Activated CD4-positive, alpha-beta T cell treated with anti-CD3 and anti-CD28 coated beads, Interleukin-2, amount 10 ng/mL, durations not matched to agents 7 days and 5 days (primary cell): ENCODE measurements at regions not wholly inside any gene's neighbourhood (a gene's known extent, or its start where the extent isn't known, plus 50 kb on each side); places are given as distances from the start of the nearest gene placed in this dataset.

Experiments used
- CTCF ChIA-PET: fragments of 350-600 bp; sonication (Branson Sonifier 250); formaldehyde crosslinking; loops from one replicate; lab custom pipeline; 2021; ENCODE audit warnings: antibody characterized with exemption; lab: Charles Lee
- POLR2A ChIA-PET: fragments of 350-600 bp; sonication (Branson Sonifier 250); formaldehyde crosslinking; loops from one replicate; lab custom pipeline; 2021; ENCODE audit warnings: antibody characterized with exemption; lab: Charles Lee
- DNase-seq: peaks from one replicate; pipeline ENCODE4 v3.0.0-alpha.2; 2020
- H3K27ac Mint-ChIP-seq: one replicate; pipeline ENCODE4 v1.8.0; 2021; ENCODE audit warnings: mild to moderate bottlenecking, moderate library complexity, mixed read lengths
- H3K27me3 Mint-ChIP-seq: one replicate; pipeline ENCODE4 v1.8.0; 2021; ENCODE audit warnings: mixed read lengths
- H3K36me3 Mint-ChIP-seq: one replicate; pipeline ENCODE4 v1.8.0; 2021; ENCODE audit warnings: low read depth, mixed read lengths
- H3K4me1 Mint-ChIP-seq: one replicate; pipeline ENCODE4 v1.8.0; 2021; ENCODE audit warnings: mixed read lengths
- H3K4me3 Mint-ChIP-seq: one replicate; pipeline ENCODE4 v1.8.0; 2021; ENCODE audit warnings: mild to moderate bottlenecking, moderate library complexity, mixed read lengths
- H3K9me3 Mint-ChIP-seq: one replicate; pipeline ENCODE4 v1.8.0; 2021; ENCODE audit warnings: mixed read lengths

GRCh38 chr3:177600411-177600810 is 403.1 kb upstream of the TBL1XR1 start:
- Mint-ChIP-seq H3K27ac (no peak overlapping the region), H3K4me1 (peaks cover 69% of the 10 kb centered on the region), H3K36me3 (peaks cover 9% of the 10 kb centered on the region), H3K9me3 (peaks cover 5% of the 10 kb centered on the region), H3K4me3 (no peak overlapping the region), H3K27me3 (no peaks in the 10 kb centered on the region)
- no peak for DNase-seq
- ChIA-PET POLR2A (interaction anchor here (0.6 kb wide), 1 partner anchor 546 kb away, joined by 4 read pairs; no protein-coding TSS in a partner anchor), CTCF (interaction anchor here (0.6 kb wide), 1 partner anchor 1412 kb away, joined by 4 read pairs; no protein-coding TSS in a partner anchor)

DNA sequence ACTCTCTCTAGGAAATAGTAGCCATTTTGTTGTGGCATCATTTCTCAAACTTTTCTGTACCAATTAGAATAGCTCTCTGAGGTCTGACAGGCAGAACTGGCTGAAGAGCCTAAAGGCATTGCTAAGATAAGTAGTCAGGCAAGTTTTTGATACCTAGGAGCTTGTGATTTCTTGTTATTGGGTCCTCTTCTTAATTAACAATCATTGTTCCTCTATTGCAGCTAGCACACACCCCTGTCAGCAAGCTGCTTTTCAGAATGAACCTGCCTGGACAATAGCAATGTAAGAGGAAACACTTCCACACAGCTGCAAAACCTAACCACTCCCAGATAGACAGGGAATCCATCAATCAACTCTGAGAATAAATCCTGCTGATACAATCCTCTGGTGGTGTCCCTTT is 403.9 kb upstream of the TBL1XR1 start:
- no peak for DNase-seq
- Mint-ChIP-seq H3K4me3 (no peak overlapping the region), H3K9me3 (peaks cover 9% of the 10 kb centered on the region), H3K36me3 (peaks cover 9% of the 10 kb centered on the region), H3K4me1 (peaks cover 62% of the 10 kb centered on the region), H3K27ac (no peak overlapping the region), H3K27me3 (no peaks in the 10 kb centered on the region)
- ChIA-PET POLR2A (interaction anchor here (0.6 kb wide), 1 partner anchor 545 kb away, joined by 4 read pairs; no protein-coding TSS in a partner anchor), CTCF (interaction anchor here (0.9 to 1.5 kb wide), 2 partner anchors 11 to 31 kb away, joined by 3 to 4 read pairs; no protein-coding TSS in a partner anchor)

DNA sequence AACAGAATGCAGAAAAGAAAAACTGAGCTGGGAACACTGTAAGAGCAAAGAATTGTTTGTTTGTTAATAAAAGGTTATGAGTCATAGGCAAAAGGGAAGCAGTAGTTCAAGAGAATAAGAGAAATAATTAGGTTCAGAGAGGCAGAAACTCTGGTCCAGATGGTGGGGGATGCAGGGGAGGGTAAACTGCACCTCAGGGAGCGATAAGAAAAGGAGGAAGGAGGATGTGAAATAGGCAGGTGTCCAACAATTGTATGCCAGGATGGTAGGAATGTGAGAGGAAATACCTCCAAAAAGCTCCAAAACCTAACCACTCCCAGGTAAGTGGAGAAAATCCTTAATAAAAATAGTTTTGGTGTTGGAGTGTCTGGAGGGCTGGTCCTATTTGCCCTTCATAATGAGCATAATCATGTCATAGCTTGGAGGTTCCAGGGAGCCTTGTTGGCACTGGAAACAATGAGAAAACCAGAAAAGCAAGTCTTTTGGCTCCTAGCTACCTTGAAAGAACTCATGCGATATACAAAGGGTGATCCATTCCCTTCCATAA is 405.4 kb upstream of the TBL1XR1 start:
- ChIA-PET POLR2A (no interaction called here), CTCF (interaction anchor here (1.4 kb wide), 1 partner anchor 13 kb away, joined by 3 read pairs; no protein-coding TSS in a partner anchor)
- Mint-ChIP-seq H3K27me3 (no peaks in the 10 kb centered on the region), H3K9me3 (peaks cover 9% of the 10 kb centered on the region), H3K27ac (no peak overlapping the region), H3K36me3 (peaks cover 9% of the 10 kb centered on the region), H3K4me1 (peaks cover 54% of the 10 kb centered on the region), H3K4me3 (no peak overlapping the region)
- no peak for DNase-seq

DNA sequence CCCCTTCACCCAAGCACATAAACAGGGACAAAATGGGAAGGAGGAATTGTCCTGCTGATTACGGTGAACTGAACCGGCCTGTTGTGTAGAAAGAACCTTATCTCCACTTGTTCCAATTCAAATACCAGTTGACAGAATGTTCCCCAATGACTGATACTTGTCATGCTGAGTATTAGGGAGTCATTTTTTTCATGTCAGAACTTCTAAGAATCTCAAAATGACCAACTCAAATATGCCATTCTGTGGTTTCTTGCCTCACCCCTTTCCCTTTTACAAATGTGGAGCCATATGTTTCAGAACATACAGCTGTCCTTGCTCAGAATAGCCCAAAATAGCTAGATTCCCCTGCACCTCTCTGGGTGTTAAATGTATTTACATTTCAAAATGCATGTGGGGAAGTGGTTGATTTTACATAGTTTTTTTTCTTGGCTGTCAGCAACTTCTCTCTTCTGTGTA is 405.9 kb upstream of the TBL1XR1 start:
- POLR2A ChIA-PET = no interaction called here
- CTCF ChIA-PET = interaction anchor here (0.6 to 1.4 kb wide), 3 partner anchors 12 to 232 kb away, joined by 3 read pairs; no protein-coding TSS in a partner anchor

DNA sequence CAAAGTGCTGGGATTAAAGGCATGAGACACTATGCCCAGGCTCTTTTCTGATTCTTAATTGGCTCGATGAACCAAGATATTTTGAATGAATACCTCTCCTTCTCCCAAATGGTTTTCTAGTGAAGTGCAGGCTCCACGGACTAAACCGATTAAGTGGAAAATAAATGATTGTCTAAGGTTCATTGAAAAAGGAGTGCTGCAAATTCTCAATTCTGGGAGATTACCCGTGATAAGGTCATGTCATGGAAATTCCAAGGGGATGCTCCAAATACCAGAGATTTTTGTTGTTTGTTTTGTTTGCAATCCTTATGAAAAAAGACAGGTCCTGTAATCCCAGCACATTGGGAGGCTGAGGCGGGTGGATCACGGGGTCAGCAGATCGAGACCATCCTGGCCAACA is 406.9 kb upstream of the TBL1XR1 start:
- POLR2A ChIA-PET = no interaction called here
- no peak overlapping the region for H3K27ac Mint-ChIP-seq
- H3K9me3 Mint-ChIP-seq = peaks cover 6% of the 10 kb centered on the region
- no peaks in the 10 kb centered on the region for H3K27me3 Mint-ChIP-seq
- H3K36me3 Mint-ChIP-seq = peaks cover 7% of the 10 kb centered on the region
- peaks cover 39% of the 10 kb centered on the region for H3K4me1 Mint-ChIP-seq
- no peak for DNase-seq
- no peak overlapping the region for H3K4me3 Mint-ChIP-seq
- CTCF ChIA-PET = no interaction called here

More for the DNA sequence above, 405.9 kb upstream of the TBL1XR1 start:
- Mint-ChIP-seq H3K27me3 (no peaks in the 10 kb centered on the region), H3K9me3 (peaks cover 9% of the 10 kb centered on the region), H3K27ac (no peak overlapping the region), H3K4me1 (peaks cover 49% of the 10 kb centered on the region), H3K36me3 (peaks cover 9% of the 10 kb centered on the region), H3K4me3 (no peak overlapping the region)
- no peak for DNase-seq

DNA sequence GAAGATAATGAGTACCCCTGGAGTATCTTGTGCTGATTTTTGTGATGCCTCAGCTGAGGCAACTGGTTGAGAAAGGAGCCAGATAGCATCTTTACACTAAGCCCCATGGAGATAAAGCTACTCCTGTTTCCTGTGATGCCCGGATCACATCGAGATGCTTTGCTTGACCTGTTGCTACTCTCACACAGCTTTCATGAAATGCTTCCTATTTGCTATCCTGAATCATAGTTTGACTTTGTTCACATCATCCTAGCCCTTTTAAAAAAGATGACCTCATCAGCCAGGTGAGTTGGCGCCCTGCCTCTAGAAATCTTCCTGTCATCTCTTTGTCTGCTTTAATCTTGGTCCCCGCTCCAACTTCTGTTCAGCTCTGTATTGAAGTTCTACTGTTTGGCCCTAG is 409.6 kb upstream of the TBL1XR1 start:
- Mint-ChIP-seq H3K27me3 (no peaks in the 10 kb centered on the region), H3K27ac (no peak overlapping the region), H3K36me3 (peaks cover 7% of the 10 kb centered on the region), H3K9me3 (peaks cover 4% of the 10 kb centered on the region), H3K4me1 (peaks cover 22% of the 10 kb centered on the region), H3K4me3 (no peak overlapping the region)
- POLR2A ChIA-PET = no interaction called here
- no peak for DNase-seq
- CTCF ChIA-PET = interaction anchor here (0.8 to 1.6 kb wide), 2 partner anchors 9 to 75 kb away, joined by 3 to 7 read pairs; no protein-coding TSS in a partner anchor

- no peak overlapping the region for H3K27ac Mint-ChIP-seq
- no peak overlapping the region for H3K4me3 Mint-ChIP-seq
- ChIA-PET CTCF (interaction anchor here (0.5 to 1.6 kb wide), 2 partner anchors 8 to 91 kb away, joined by 3 to 7 read pairs; no protein-coding TSS in a partner anchor), POLR2A (no interaction called here)
- peaks cover 4% of the 10 kb centered on the region for H3K9me3 Mint-ChIP-seq
- DNase-seq = no peak
- peaks cover 17% of the 10 kb centered on the region for H3K4me1 Mint-ChIP-seq
- no peaks in the 10 kb centered on the region for H3K27me3 Mint-ChIP-seq
- peaks cover 7% of the 10 kb centered on the region for H3K36me3 Mint-ChIP-seq
Observed at GRCh38 chr3:177607589-177607988, 410.3 kb upstream of the TBL1XR1 start.

DNA sequence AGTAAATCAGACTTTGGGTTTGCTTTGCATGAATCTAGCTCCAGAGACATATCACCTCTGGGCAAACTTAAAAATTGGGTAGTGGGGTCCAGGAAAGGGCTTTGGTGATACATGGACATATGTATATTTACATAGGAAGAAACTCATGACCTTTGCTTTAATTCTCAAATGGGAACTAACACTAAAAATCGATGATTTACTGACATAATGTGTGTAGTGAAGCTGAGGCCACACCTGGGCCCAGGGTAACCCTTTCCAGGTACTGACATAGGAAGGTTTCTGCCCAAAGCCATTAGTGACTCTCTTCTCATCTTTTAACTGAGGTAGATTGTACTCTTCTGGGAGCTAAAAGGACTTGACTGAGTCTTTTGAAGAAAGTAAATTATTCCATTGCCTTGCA is 411.2 kb upstream of the TBL1XR1 start:
- H3K27ac Mint-ChIP-seq = no peak overlapping the region
- ChIA-PET CTCF (no interaction called here), POLR2A (no interaction called here)
- H3K4me3 Mint-ChIP-seq = no peak overlapping the region
- no peak for DNase-seq
- H3K4me1 Mint-ChIP-seq = peaks cover 10% of the 10 kb centered on the region
- H3K9me3 Mint-ChIP-seq = peaks cover 4% of the 10 kb centered on the region
- peaks cover 7% of the 10 kb centered on the region for H3K36me3 Mint-ChIP-seq
- no peaks in the 10 kb centered on the region for H3K27me3 Mint-ChIP-seq

- Mint-ChIP-seq H3K27me3 (no peaks in the 10 kb centered on the region), H3K36me3 (peaks cover 8% of the 10 kb centered on the region), H3K4me3 (no peak overlapping the region), H3K4me1 (peaks cover 8% of the 10 kb centered on the region), H3K27ac (no peak overlapping the region), H3K9me3 (peaks cover 7% of the 10 kb centered on the region)
- CTCF ChIA-PET = no interaction called here
- POLR2A ChIA-PET = no interaction called here
- no peak for DNase-seq
Observed at GRCh38 chr3:177609613-177610012, 412.3 kb upstream of the TBL1XR1 start.

DNA sequence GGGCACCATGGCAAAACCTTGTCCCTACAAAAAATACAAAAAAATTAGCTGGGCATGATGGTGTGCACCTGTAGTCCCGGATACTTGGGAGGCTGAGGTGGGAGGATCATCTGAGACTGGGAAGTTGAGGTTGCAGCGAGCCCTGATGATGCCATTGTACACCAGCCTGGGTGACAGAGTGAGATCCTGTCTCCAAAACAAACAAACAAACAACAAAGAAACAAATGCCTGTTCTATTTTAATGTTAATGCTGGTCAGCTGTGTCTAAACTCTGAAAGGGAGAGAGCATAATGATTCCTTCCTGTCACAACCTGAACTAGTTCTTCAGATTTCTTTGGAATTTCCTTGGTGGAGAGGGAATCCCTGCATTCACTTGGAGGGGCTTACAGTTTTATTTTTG is 413.0 kb upstream of the TBL1XR1 start:
- peaks cover 12% of the 10 kb centered on the region for H3K9me3 Mint-ChIP-seq
- no peak for DNase-seq
- no peak overlapping the region for H3K4me3 Mint-ChIP-seq
- H3K27me3 Mint-ChIP-seq = no peaks in the 10 kb centered on the region
- H3K4me1 Mint-ChIP-seq = peaks cover 12% of the 10 kb centered on the region
- peaks cover 6% of the 10 kb centered on the region for H3K36me3 Mint-ChIP-seq
- ChIA-PET POLR2A (no interaction called here), CTCF (interaction anchor here (0.7 kb wide), 1 partner anchor 9 kb away, joined by 3 read pairs; no protein-coding TSS in a partner anchor)
- no peak overlapping the region for H3K27ac Mint-ChIP-seq

- no peak overlapping the region for H3K27ac Mint-ChIP-seq
- POLR2A ChIA-PET = no interaction called here
Observed at GRCh38 chr3:177610686-177611633, 413.7 kb upstream of the TBL1XR1 start.

GRCh38 chr3:177611752-177612334 is 414.6 kb upstream of the TBL1XR1 start:
- peaks cover 8% of the 10 kb centered on the region for H3K4me1 Mint-ChIP-seq
- no peak for DNase-seq
- H3K36me3 Mint-ChIP-seq = peaks cover 4% of the 10 kb centered on the region
- H3K4me3 Mint-ChIP-seq = no peak overlapping the region
- H3K27ac Mint-ChIP-seq = no peak overlapping the region
- CTCF ChIA-PET = interaction anchor here (0.6 to 1.3 kb wide), 2 partner anchors 28 to 460 kb away, joined by 3 to 5 read pairs; no protein-coding TSS in a partner anchor
- POLR2A ChIA-PET = no interaction called here
- H3K27me3 Mint-ChIP-seq = no peaks in the 10 kb centered on the region
- H3K9me3 Mint-ChIP-seq = peaks cover 8% of the 10 kb centered on the region

More at GRCh38 chr3:177610686-177611633, 413.7 kb upstream of the TBL1XR1 start:
- Mint-ChIP-seq H3K36me3 (peaks cover 4% of the 10 kb centered on the region), H3K27me3 (no peaks in the 10 kb centered on the region), H3K9me3 (peaks cover 8% of the 10 kb centered on the region), H3K4me1 (peaks cover 12% of the 10 kb centered on the region), H3K4me3 (no peak overlapping the region)
- CTCF ChIA-PET = interaction anchor here (0.7 to 1.3 kb wide), 2 partner anchors 8 to 29 kb away, joined by 3 read pairs; no protein-coding TSS in a partner anchor
- DNase-seq = no peak
